Iris pigment epithelial cell (primary cell): ENCODE measurements at regions not wholly inside any gene's neighbourhood (a gene's known extent, or its start where the extent isn't known, plus 50 kb on each side); places are given as distances from the start of the nearest gene placed in this dataset.
A peak's percentile ranks its signal among the peaks of the same experiment; 100 is the strongest.
"Not testable (repeated sequence)": the region's sequence is repeated elsewhere in the genome, so short reads cannot be mapped to it uniquely, and the experiment has no call there.

Source experiments
- DNase-seq: peaks from one replicate; pipeline ENCODE4 v3.0.0-alpha.2; 2011; ENCODE audit warnings: low read depth

GRCh38 chr5:1748271-1748670 is 51.4 kb downstream of the MRPL36 start:
- no peak for DNase-seq

GRCh38 chr5:1747803-1748085 is 51.9 kb downstream of the MRPL36 start:
- no peak for DNase-seq

- DNase-seq, result no peak
Observed at GRCh38 chr5:1747079-1747802, 52.4 kb downstream of the MRPL36 start.

DNA sequence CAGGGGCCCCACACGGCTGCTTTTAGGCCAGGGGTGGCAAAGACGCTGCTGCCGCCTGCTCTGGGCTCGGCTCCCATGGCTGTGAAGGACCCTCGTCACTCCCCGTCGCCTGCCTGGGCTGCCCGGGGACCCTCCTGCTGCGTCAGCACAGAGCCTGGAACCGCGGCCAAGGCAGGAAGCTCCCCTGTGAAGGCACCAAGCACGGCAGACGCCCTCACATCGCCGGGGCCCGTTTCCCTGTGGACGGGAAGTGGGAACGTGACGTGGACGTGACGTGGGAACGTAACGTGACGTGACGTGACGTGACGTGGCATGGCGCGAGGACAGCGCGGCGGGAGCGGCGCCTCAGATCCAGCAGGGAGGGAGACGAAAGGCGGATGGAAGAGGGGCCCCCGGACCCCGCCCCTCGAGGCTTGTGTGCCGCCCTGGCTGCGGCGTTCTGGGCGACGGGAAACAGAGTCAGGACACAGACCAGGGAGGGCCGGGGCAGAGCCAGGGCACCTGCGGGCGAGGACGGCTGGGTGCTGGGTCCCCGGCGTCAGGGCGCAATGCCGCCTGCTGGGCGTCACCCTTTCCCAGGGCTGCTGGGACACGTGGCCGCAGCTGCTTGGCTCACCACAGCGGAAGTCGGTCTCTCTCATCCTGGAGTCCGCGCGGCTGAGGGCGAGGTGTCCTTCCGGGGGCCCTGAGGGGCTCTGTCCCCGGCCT is 53.1 kb downstream of the MRPL36 start:
- no peak for DNase-seq

DNA sequence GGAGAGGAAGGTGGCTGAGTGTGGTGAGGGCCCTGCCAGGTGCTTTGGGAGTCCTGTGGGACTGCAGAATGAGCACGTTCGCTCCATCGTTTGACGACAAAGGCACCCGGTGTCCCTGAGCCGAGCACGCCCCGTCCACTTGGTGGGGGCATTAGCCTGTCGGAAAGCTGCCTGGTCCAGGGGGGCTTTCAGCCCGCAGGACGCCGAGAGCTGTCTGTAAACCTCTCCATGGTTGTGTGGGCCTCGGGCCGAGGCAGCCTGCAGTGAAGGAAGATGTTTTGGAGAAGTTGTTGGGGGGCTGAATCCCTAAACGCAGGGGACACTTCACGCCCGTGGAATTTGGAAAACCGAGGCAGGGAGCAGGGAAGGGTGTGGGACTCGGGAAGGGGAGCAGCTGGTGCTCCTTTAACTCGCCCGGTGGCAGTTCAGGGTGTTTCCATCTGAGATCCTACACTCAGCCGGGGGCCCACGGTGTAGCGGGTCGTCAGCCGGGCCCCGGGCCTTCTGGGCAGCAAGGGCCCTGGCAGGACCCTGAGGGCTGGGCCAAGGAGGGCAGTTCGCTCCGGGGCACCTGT is 53.8 kb downstream of the MRPL36 start:
- DNase-seq, result no peak

GRCh38 chr5:1745123-1745795 is 54.4 kb downstream of the MRPL36 start:
- DNase-seq, result no peak

GRCh38 chr5:1744393-1745122 is 55.1 kb downstream of the MRPL36 start:
- DNase-seq, result no peak

- DNase-seq, result no peak
Observed at GRCh38 chr5:1743769-1744085, 55.9 kb downstream of the MRPL36 start.

DNA sequence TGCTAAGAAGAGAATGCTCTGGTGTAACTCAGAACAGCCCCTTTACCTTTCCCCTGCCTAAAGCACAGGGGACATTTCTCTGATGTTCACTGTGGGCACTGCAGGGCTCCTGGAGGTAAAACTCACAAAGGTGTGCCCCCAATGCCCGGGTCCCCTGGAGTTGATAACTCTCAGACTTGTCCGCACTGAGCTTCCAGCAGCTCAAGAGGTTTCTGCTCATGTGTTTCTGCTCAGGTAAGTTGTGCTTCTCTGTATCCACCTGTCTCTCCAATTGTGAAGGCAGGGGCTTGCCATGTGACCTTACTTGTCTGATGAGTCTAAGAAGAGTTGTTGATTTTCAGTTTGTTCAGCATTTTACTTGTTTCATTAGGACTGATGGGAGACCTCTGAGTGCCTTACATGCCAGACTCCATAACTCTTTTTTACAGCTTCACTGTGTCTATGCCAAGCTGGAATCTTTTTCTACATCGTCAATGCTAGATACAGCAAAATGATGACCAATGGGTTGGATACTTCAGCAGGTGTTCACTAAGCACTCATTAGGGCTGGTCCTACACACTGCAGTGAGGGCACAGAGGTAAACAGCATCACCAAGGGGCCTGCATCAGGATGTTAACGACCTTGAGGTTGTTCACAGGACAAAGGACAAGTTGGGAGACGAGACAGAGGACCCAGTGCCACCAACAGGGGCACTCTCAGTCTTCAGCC is 56.4 kb downstream of the MRPL36 start:
- no peak for DNase-seq

- peak; percentile 17 for DNase-seq
Observed at GRCh38 chr5:1737790-1738405, 61.7 kb downstream of the MRPL36 start.

DNA sequence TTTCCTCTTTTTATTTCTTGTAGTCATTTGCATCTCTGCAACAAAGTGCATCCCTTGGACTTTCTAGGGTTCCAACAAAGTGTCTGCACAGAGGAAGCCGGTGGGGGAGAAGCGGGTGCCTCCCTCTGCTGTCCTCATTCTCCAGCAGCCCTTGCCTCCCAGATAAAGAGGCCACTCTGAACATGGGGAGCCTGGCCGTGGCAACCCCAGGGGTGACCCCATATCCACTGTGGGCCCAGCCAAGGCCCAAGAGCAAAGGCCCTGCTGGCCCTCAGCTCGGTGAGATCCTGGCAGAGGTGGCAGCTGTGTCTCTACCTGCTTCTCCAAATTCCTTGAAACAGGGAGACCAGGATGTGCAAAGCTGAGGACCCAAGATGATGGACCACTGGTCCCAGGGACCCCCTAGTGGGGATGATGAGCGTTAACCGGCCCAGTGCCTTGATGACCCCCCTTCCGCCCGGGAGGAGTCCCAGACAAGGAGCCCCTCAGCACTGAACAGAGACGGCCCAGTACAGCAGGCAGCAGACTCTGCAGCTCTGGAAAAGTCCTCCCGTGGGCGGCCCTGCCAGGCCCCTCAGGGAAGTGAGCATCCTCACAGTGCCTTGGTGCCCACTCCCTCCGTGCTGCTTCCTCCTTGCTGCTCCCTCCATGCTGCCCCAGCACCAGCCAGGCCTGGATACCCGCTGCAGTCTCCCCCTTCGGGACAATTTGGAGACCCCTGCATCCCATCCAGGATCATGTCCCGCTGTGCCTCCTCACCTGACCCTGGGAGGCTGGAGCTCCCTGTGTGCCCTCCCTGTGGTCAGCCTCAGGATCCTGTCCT is 62.5 kb downstream of the MRPL36 start:
- DNase-seq, result no peak

DNA sequence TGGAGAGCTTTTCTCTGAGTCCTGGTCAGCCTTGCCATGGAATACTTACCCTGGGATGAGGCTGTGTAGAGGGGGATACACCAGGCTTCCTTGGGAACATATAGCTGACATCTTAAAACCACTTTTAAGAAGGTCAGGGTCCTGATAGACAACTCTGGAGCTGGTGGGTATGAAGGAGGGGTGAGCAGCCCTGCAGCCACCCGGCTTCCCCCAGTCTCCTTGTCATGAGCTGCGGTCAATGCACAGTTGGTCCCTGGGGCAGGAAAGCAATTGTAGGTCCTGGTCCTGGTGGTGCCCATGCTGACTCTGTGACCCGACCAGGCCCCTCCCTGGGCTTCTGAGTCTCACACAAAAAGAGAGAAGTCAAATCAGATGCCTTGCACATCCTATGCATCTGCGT is 63.6 kb downstream of the MRPL36 start:
- DNase-seq, result no peak

DNA sequence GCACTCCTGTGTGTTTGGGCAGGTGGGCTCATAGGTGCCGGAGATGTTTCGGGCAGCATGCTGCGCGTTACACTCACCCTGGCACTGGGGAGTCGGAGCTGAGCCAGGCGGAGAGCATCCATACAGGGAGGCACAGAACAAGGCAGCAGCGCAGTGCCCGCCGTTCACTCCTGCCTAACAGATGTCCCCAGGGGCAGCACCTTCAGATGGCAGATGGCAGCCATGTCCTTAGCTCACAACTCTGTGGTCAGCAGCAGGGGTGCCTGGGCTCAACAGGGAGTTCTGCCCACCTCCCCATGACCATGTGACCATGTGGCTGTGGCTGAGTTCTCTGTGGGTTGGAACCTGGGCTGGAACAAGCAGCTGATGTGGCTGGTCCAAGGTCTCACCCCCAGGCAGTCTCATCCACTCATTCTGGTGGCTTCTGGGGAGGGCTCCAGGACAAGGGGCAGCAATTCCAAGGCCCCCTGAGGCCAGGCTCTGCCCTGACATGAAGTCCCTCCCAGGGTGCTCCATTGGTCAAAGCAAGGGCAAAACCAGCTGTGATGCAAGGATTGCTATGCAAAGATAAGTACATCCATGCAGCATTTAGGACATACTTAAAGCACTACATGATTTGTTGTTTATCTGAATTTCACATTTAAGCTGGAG is 64.2 kb downstream of the MRPL36 start:
- no peak for DNase-seq

GRCh38 chr5:1734908-1735289 is 64.7 kb downstream of the MRPL36 start:
- no peak for DNase-seq

DNA sequence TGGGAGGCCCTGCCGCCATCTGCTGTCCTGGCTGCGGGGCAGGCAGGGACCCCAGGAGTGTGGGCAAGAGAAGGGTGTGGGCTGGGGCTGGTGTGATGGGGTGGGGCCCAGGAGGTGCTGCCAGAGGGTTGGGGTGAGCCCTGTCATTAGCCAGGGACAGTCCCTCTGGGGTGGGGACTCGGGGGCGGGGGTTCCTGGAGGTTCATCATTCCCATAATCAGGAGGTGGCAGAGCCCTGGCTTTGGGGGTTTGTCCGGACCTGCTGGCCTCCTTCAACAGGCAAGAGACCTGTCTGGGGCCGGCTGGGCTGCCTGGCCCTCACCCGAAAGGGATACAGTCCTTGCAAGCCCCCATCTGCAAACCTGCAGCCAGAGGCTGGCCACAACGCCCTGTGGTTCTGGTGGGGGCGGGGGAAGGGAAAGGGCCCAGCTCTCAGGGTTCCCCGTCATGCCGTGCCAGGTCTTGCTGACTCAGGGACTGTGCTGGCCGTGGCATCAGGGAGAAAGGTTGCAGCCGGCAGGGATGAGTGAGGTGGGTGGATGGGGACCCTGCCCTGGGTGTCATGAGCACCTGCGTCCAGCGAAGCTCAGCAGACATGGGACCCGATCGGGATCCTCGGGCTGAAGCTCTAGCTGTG is 65.2 kb downstream of the MRPL36 start:
- DNase-seq, result no peak

GRCh38 chr5:1733369-1733768 is 66.3 kb downstream of the MRPL36 start:
- no peak for DNase-seq

DNA sequence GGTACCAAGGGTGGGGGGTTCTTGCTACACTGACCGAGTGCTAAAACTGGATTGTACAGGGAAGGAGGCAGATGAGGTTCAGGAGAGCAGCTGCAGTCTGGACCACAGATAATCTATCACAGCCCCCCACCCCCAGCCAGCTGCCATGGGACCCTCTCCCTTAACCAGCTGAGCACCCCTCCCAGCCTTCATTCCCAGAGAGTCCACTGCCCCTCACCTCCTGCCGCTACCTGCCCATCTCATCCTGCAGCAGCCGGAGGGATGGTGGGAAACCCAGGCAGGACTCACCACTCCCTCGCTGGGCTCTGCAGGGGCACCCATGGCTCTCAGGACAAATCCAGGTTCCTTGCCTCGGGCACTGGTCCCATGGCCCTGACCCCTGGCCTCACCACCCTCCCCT is 66.7 kb downstream of the MRPL36 start:
- DNase-seq, result no peak

- DNase-seq, result no peak
Observed at GRCh38 chr5:1732238-1732941, 67.2 kb downstream of the MRPL36 start.

GRCh38 chr5:1731855-1732237 is 67.8 kb downstream of the MRPL36 start:
- not testable (repeated sequence) for DNase-seq
